ENCODE measurements at regions not wholly inside any gene's neighbourhood (a gene's known extent, or its start where the extent isn't known, plus 50 kb on each side); places are given as distances from the start of the nearest gene placed in this dataset.

DNA sequence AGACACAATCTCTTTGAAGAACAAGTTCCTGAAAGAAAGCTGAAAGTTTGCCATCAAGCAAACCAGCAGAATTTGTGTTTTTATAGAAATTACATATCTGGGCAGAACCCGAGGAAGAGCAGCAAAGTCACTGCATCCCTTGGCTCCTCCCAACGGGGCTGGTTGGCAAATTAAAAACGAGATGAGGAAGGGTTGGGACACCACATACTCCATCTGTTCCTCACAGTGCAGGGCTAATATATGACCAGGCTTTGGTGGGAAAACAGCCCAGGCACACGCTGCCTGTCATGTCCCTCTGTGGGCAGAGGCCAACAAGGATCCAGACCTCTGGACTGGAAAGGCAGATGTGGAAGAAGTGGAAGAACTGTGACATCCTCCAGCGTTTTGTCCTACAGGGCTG is 607.3 kb downstream of the CDH26 start:
- no peaks in the 10 kb centered on the region for H3K9me3 ChIP-seq
- H3K36me3 ChIP-seq (ENCODE audit: low read depth) = no peaks in the 10 kb centered on the region
- TF ChIP-seq, protein P1, sequence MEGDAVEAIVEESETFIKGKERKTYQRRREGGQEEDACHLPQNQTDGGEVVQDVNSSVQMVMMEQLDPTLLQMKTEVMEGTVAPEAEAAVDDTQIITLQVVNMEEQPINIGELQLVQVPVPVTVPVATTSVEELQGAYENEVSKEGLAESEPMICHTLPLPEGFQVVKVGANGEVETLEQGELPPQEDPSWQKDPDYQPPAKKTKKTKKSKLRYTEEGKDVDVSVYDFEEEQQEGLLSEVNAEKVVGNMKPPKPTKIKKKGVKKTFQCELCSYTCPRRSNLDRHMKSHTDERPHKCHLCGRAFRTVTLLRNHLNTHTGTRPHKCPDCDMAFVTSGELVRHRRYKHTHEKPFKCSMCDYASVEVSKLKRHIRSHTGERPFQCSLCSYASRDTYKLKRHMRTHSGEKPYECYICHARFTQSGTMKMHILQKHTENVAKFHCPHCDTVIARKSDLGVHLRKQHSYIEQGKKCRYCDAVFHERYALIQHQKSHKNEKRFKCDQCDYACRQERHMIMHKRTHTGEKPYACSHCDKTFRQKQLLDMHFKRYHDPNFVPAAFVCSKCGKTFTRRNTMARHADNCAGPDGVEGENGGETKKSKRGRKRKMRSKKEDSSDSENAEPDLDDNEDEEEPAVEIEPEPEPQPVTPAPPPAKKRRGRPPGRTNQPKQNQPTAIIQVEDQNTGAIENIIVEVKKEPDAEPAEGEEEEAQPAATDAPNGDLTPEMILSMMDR (IDR thresholded peaks at IDR 0.05) = no peak
- no peak overlapping the region for H3K4me3 ChIP-seq
- intact Hi-C loops (cut with DNase I, micrococcal nuclease) = no loop called here
- DNase-seq (no peak), ATAC-seq (no peak)
- no peaks in the 10 kb centered on the region for H3K4me1 ChIP-seq (ENCODE audit: low read depth)

DNA sequence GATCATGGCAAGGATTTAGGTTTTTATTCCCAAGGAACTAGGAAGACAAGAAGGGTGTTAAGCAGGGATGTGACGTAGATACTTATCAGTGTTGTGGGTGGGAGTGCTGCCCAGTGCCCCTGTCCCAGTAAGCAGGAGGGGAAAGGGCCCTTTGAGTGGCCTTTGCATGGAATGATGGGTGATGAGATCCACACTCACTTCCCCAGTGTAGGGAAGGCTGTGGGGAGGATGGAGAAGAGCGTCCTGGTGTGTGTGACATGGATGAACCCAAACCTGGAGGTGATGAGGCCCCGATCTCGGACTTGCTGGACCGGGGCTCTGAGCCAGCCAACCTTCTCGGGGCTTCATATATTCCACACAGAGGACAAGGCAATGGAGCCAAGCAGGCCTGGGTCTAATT is 610.9 kb downstream of the CDH26 start:
- TF ChIP-seq, protein P1 (IDR thresholded peaks at IDR 0.05) = no peak
- no peaks in the 10 kb centered on the region for H3K4me1 ChIP-seq (ENCODE audit: low read depth)
- ATAC-seq = no peak
- no peaks in the 10 kb centered on the region for H3K9me3 ChIP-seq
- no peaks in the 10 kb centered on the region for H3K36me3 ChIP-seq (ENCODE audit: low read depth)
- DNase-seq = no peak
- intact Hi-C loops (cut with DNase I, micrococcal nuclease) = no loop called here
- no peak overlapping the region for H3K4me3 ChIP-seq

DNA sequence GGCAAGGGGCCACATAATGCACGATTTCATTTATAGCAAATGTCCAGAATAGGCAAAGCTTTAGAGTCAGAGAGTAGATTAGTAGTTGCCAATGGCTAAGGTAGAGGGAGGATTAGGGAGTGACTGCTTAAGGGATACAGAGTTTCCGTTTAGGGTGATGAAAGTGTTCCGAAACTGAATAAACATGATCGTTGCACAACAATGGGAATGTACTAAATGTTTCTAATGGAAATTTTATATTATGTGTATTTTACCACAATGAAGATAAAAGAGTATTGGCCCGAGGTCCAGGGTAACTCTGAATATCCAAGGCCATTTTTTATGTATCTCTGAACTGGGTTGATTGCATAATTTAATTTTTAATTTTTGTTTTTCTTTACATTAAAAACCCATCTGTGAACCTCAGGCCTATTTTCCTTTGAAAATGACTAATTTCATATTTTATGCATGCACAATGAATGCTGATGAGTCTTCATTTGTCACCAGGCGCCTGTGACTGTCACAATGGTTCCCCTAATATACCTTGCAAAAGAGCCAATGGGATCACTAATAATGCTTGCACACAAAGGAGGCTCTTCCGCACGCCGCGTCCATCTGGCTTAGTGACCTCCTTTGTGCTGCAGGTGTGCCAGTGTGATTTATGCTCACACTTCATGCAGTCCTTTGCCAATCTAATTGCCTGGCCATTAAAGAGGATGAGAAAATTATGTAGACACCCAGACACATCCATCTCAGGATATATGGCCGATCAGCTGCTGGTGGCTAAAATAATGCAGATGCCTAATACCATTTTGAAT is 612.5 kb downstream of the CDH26 start:
- Histone ChIP-seq H3K4me1 (ENCODE audit: low read depth) (no peaks in the 10 kb centered on the region), H3K36me3 (ENCODE audit: low read depth) (no peaks in the 10 kb centered on the region), H3K4me3 (no peak overlapping the region), H3K9me3 (no peaks in the 10 kb centered on the region)
- no peak for DNase-seq
- TF ChIP-seq, protein P1 (IDR thresholded peaks at IDR 0.05) = no peak
- ATAC-seq = no peak
- intact Hi-C loops (cut with DNase I, micrococcal nuclease) = no loop called here

DNA sequence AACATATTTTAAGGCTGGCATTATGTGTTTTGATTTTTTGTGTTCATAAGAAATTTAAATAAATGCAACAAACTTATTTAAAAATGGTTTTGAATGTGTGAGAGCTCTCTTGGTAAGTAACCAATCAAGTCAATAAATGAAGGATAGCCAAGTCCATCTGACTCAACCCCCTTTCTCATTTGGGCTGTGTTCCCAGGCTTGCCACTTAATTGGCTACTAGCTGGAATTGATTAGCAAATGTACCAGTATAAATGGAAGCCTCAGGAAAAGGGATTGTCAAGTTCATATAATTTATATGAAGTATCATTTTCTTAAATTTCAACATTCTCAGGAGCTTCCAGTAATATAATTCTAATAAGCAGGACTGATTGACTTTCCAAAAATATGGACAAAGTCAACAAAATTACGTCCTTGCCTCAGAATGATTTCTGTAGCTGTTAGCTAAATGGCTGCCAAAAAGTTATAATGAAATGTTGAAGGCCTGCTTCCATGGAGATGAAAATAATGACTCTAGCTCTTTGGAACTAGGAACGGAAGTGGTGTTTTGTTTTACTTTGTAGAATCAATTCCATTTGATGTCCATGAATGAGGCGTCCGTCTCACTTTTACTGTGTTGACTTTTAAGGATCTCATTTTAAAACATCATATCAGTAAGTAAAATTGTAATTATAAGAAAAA is 614.9 kb downstream of the CDH26 start:
- Histone ChIP-seq H3K4me1 (ENCODE audit: low read depth) (no peaks in the 10 kb centered on the region), H3K36me3 (ENCODE audit: low read depth) (no peaks in the 10 kb centered on the region), H3K4me3 (no peak overlapping the region), H3K9me3 (no peaks in the 10 kb centered on the region)
- TF ChIP-seq, protein P1 (IDR thresholded peaks at IDR 0.05) = no peak
- ATAC-seq (no peak), DNase-seq (no peak)
- intact Hi-C loops (cut with DNase I, micrococcal nuclease) = no loop called here

DNA sequence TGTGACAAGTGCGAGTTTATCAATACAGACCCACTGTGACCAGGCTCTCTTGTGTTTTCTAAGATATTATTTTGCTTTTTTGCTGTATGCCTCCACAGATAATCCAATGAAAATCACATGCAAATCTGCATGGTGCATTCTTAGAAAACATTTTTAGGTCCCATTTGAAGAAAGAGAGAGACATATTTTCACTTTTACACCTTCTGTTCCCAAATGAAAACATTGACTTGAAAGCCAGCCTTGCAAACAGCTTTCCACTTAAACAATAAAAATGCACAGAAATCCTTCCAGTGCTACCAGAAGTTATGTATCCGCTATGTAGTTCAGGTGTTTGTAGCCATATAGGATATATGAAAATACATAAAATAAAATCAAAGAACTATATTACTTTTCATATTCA is 618.0 kb downstream of the CDH26 start:
- TF ChIP-seq, protein P1 (IDR thresholded peaks at IDR 0.05) = no peak
- intact Hi-C loops (cut with DNase I, micrococcal nuclease) = no loop called here
- ATAC-seq = no peak

More for the DNA sequence above, 618.0 kb downstream of the CDH26 start:
- no peaks in the 10 kb centered on the region for H3K4me1 ChIP-seq (ENCODE audit: low read depth)
- no peaks in the 10 kb centered on the region for H3K36me3 ChIP-seq (ENCODE audit: low read depth)
- H3K9me3 ChIP-seq = no peaks in the 10 kb centered on the region
- no peak for DNase-seq
- no peak overlapping the region for H3K4me3 ChIP-seq
